Prostate gland (tissue), 2 donors: ENCODE measurements at regions not wholly inside any gene's neighbourhood (a gene's known extent, or its start where the extent isn't known, plus 50 kb on each side); places are given as distances from the start of the nearest gene placed in this dataset.

Source experiments
- CTCF ChIP-seq, 4 experiments: fragments of 200-600 bp in 2 of 4; fragments of 450-650 bp in 2 of 4; sonication (generic) in 2 of 4; IDR thresholded peaks; 1 replicate in 3 of 4; 2 replicates in 1 of 4; pipeline ENCODE4 v1.5.1; 2016 to 2019; ENCODE audit warnings: antibody characterized with exemption in 4 of 4, mild to moderate bottlenecking in 2 of 4, moderate library complexity in 2 of 4
- POLR2A ChIP-seq: fragments of 450-650 bp; IDR thresholded peaks from one replicate; pipeline ENCODE4 v1.6.1; 2016; ENCODE audit warnings: antibody characterized with exemption, mild to moderate bottlenecking
- POLR2AphosphoS5 ChIP-seq: sonication (generic); formaldehyde crosslinking; IDR thresholded peaks from one replicate; pipeline ENCODE4 v1.6.1; 2017; ENCODE audit warnings: antibody characterized with exemption

GRCh38 chr7:106813705-106814305, 51.3 kb upstream of the PIK3CG start:
- TF ChIP-seq CTCF (IDR thresholded peaks at IDR 0.05) (no peak), POLR2AphosphoS5 (no peak), POLR2A (no peak)
